Uterus (tissue), 3 donors: ENCODE measurements at regions not wholly inside any gene's neighbourhood (a gene's known extent, or its start where the extent isn't known, plus 50 kb on each side); places are given as distances from the start of the nearest gene placed in this dataset.

Experiments used
- DNase-seq, 2 donors: peaks; one replicate each; pipeline ENCODE4 v3.0.0-alpha.2; 2019 to 2020
- H3K27ac ChIP-seq, 2 donors: fragments of 200-600 bp; sonication (generic); 1 replicate in 1 of 2; 2 replicates in 1 of 2; pipeline ENCODE4 v1.5.1; 2016 to 2018
- H3K27me3 ChIP-seq, 2 donors: fragments of 200-600 bp; sonication (generic); one replicate each; pipeline ENCODE4 v1.5.1; 2018 to 2019; ENCODE audit warnings: control low read depth in 1 of 2
- H3K36me3 ChIP-seq, 2 donors: fragments of 200-600 bp; sonication (generic); one replicate each; pipeline ENCODE4 v1.5.1; 2019; ENCODE audit warnings: control low read depth in 1 of 2
- H3K4me1 ChIP-seq, 2 donors: fragments of 200-600 bp; sonication (generic); one replicate each; pipeline ENCODE4 v1.5.1; 2018 to 2019; ENCODE audit warnings: control low read depth in 1 of 2
- H3K4me3 ChIP-seq, 2 donors: fragments of 200-600 bp; sonication (generic); 1 replicate in 1 of 2; 2 replicates in 1 of 2; pipeline ENCODE4 v1.5.1; 2018 to 2019; ENCODE audit warnings: mild to moderate bottlenecking in 1 of 2
- H3K9me3 ChIP-seq, 2 donors: fragments of 200-600 bp; sonication (generic); one replicate each; pipeline ENCODE4 v1.5.1; 2019; ENCODE audit warnings: control low read depth in 1 of 2
- POLR2A ChIP-seq, 2 donors: fragments of 450-650 bp; IDR thresholded peaks; one replicate each; pipeline ENCODE4 v1.6.1; 2016; ENCODE audit warnings: antibody characterized with exemption in 2 of 2, mild to moderate bottlenecking in 1 of 2, moderate library complexity in 1 of 2
- intact Hi-C: fragments of 100-400 bp; cut with DNase I; formaldehyde crosslinking; loops from one replicate; pipeline ENCODE4 v1.15.1; 2023; ENCODE audit warnings: low total_unique reads
- TF ChIP-seq, protein P1 (sequence below), 4 experiments: fragments of 200-600 bp in 2 of 4; fragments of 450-650 bp in 2 of 4; sonication (generic) in 2 of 4; IDR thresholded peaks; one replicate each; pipeline ENCODE4 v1.5.1; 2016 to 2019; ENCODE audit warnings: antibody characterized with exemption in 4 of 4, mild to moderate bottlenecking in 2 of 4, moderate library complexity in 1 of 4
- donor health status: DM: yes; HTN: yes; CAD: no.

- no peak for DNase-seq
- Histone ChIP-seq H3K27ac (no peak overlapping the region), H3K4me1 (no peaks in the 10 kb centered on the region), H3K4me3 (no peak overlapping the region), H3K27me3 (no peaks in the 10 kb centered on the region), H3K36me3 (no peaks in the 10 kb centered on the region), H3K9me3 (no peaks in the 10 kb centered on the region)
- intact Hi-C loops: no loop called here
- TF ChIP-seq POLR2A (IDR thresholded peaks at IDR 0.05): no peak
- TF ChIP-seq, protein P1, sequence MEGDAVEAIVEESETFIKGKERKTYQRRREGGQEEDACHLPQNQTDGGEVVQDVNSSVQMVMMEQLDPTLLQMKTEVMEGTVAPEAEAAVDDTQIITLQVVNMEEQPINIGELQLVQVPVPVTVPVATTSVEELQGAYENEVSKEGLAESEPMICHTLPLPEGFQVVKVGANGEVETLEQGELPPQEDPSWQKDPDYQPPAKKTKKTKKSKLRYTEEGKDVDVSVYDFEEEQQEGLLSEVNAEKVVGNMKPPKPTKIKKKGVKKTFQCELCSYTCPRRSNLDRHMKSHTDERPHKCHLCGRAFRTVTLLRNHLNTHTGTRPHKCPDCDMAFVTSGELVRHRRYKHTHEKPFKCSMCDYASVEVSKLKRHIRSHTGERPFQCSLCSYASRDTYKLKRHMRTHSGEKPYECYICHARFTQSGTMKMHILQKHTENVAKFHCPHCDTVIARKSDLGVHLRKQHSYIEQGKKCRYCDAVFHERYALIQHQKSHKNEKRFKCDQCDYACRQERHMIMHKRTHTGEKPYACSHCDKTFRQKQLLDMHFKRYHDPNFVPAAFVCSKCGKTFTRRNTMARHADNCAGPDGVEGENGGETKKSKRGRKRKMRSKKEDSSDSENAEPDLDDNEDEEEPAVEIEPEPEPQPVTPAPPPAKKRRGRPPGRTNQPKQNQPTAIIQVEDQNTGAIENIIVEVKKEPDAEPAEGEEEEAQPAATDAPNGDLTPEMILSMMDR (IDR thresholded peaks at IDR 0.05): no peak
Observed at GRCh38 chr13:40096357-40096901, 441.0 kb downstream of the COG6 start.

- DNase-seq: no peak
- intact Hi-C loops: no loop called here
- TF ChIP-seq, protein P1 (IDR thresholded peaks at IDR 0.05): no peak
- no peak for TF ChIP-seq POLR2A (IDR thresholded peaks at IDR 0.05)
- Histone ChIP-seq H3K36me3 (no peaks in the 10 kb centered on the region), H3K9me3 (no peaks in the 10 kb centered on the region), H3K27me3 (no peaks in the 10 kb centered on the region), H3K27ac (no peak overlapping the region), H3K4me1 (no peaks in the 10 kb centered on the region), H3K4me3 (no peak overlapping the region)
Observed at GRCh38 chr13:40098246-40098645, 442.8 kb downstream of the COG6 start.

GRCh38 chr13:40101708-40102359 lies 446.4 kb downstream of the COG6 start:
- H3K9me3 ChIP-seq: no peaks in the 10 kb centered on the region
- no peak for DNase-seq
- H3K27ac ChIP-seq: peak overlapping the region in 1 of 2 donors; percentile 42
- H3K27me3 ChIP-seq: no peaks in the 10 kb centered on the region
- TF ChIP-seq POLR2A (IDR thresholded peaks at IDR 0.05): no peak
- TF ChIP-seq, protein P1 (IDR thresholded peaks at IDR 0.05): no peak
- no peaks in the 10 kb centered on the region for H3K36me3 ChIP-seq
- no peak overlapping the region for H3K4me3 ChIP-seq
- intact Hi-C loops: no loop called here
- no peaks in the 10 kb centered on the region for H3K4me1 ChIP-seq

DNA sequence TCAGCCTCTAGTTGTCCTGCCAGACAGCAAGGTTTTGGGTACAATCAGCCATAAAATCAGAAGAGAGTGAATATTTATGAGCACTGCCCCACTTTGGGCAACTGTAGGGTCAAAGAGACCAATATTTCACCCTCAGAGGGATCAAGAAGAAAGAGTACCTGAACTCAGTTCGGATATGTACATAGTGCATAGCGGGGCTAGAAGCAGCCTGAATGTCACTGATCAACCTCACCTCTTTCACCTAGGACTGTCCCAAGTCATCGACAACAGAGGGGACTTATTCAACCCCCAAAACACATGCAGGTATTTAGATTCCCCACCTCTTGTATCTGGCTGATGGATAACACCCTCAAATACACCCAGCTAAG lies 446.9 kb downstream of the COG6 start:
- H3K4me3 ChIP-seq: no peak overlapping the region
- intact Hi-C loops: no loop called here
- no peaks in the 10 kb centered on the region for H3K36me3 ChIP-seq
- TF ChIP-seq, protein P1 (IDR thresholded peaks at IDR 0.05): no peak
- TF ChIP-seq POLR2A (IDR thresholded peaks at IDR 0.05): no peak
- peak overlapping the region; percentile 24 to 42 for H3K27ac ChIP-seq
- no peaks in the 10 kb centered on the region for H3K4me1 ChIP-seq
- no peak for DNase-seq
- H3K9me3 ChIP-seq: no peaks in the 10 kb centered on the region
- no peaks in the 10 kb centered on the region for H3K27me3 ChIP-seq

DNA sequence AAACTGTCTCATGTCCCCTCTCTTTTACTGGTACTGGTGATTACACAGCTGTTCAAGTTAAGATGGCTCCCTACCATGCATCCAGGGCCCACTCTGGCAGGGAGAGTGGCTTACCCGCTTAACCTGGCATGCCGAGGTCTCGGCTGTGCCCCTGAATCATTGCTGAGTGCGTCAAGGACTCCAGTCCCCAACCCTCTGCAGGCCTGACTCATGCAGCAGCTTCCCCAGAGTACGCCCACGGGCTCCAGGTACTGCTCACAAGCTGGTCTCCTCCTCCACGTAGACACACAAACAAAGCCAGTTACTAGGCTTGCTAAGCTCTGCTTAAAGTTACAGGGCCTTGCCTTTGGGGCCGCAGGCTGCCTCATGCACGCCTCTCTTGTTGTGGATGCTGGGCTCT lies 447.4 kb downstream of the COG6 start:
- H3K27ac ChIP-seq: peak overlapping the region; percentile 24 to 42
- TF ChIP-seq POLR2A (IDR thresholded peaks at IDR 0.05): no peak
- TF ChIP-seq, protein P1 (IDR thresholded peaks at IDR 0.05): no peak
- H3K9me3 ChIP-seq: no peaks in the 10 kb centered on the region
- no peak overlapping the region for H3K4me3 ChIP-seq
- intact Hi-C loops: no loop called here
- H3K36me3 ChIP-seq: no peaks in the 10 kb centered on the region
- no peaks in the 10 kb centered on the region for H3K4me1 ChIP-seq
- DNase-seq: peak; percentile 32 to 66
- H3K27me3 ChIP-seq: no peaks in the 10 kb centered on the region
